ENCODE measurements at regions not wholly inside any gene's neighbourhood (a gene's known extent, or its start where the extent isn't known, plus 50 kb on each side); places are given as distances from the start of the nearest gene placed in this dataset.

GRCh38 chr11:109971184-109971523 is 122.0 kb upstream of the ZC3H12C start:
- no peak for DNase-seq (ENCODE audit: extremely low spot score in 2 of 2)
- no peaks in the 10 kb centered on the region for H3K9me3 ChIP-seq
- intact Hi-C loops (cut with DNase I), result no loop called here
- TF ChIP-seq CTCF (IDR thresholded peaks at IDR 0.05) (no peak), POLR2AphosphoS5 (IDR thresholded peaks at IDR 0.05; ENCODE audit: insufficient read depth in 1 of 2, low read depth in 1 of 2) (no peak)
- H3K4me3 ChIP-seq, result no peak overlapping the region
- no peaks in the 10 kb centered on the region for H3K36me3 ChIP-seq
- no peak overlapping the region for H3K27ac ChIP-seq
- no peaks in the 10 kb centered on the region for H3K27me3 ChIP-seq
- peaks cover 9% of the 10 kb centered on the region for H3K4me1 ChIP-seq

GRCh38 chr11:109972181-109972715 is 120.9 kb upstream of the ZC3H12C start:
- TF ChIP-seq POLR2A (IDR thresholded peaks at IDR 0.05) (no peak), POLR2AphosphoS5 (IDR thresholded peaks at IDR 0.05; ENCODE audit: insufficient read depth in 1 of 2, low read depth in 1 of 2) (no peak), CTCF (IDR thresholded peaks at IDR 0.05) (no peak)
- intact Hi-C loops (cut with DNase I), result no loop called here
- Histone ChIP-seq H3K27me3 (no peaks in the 10 kb centered on the region), H3K4me1 (peaks cover 9% of the 10 kb centered on the region), H3K27ac (no peak overlapping the region), H3K4me3 (no peak overlapping the region), H3K36me3 (no peaks in the 10 kb centered on the region), H3K9me3 (no peaks in the 10 kb centered on the region)
- no peak for DNase-seq (ENCODE audit: extremely low spot score in 2 of 2)

DNA sequence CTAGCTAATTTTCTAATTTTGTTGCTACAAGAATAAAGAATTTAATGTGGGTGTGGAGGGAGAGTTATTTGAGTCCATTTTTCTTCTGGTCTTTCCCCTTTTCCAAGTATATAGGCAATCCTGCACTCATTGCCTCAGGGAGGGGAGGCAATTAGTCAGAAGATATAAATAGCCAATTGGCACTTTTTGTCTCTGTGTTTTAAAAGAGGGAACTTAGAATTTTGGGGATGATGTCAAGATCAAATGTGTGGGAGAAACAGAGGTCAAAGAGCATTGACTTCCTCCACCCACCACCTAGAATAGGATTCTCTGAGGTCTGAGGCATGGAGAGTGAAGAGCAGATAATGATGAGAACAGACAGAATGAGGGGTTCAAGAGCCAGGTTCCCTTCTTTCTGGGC is 120.3 kb upstream of the ZC3H12C start:
- no peak for DNase-seq (ENCODE audit: extremely low spot score in 2 of 2)
- intact Hi-C loops (cut with DNase I), result no loop called here

DNA sequence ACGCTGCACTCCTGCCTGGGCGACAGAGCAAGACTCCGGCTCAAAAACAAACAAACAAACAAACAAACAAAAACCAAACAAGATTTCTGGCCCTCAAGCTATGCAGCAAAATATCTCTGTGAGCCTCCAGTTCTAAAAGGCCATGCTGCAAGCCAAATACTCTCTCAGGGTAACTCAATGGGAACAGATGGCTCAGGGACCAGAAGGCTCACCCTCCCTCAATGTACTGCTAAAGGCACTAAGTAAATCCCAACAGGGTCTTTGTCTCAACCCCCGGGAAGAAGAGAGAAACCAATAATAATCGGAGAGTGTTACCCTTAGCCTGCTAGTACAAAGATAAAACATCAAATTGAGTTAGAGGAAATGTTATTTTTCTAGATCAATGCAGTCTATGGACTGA is 119.7 kb upstream of the ZC3H12C start:
- Histone ChIP-seq H3K27ac (no peak overlapping the region), H3K4me1 (peaks cover 9% of the 10 kb centered on the region), H3K9me3 (no peaks in the 10 kb centered on the region), H3K36me3 (no peaks in the 10 kb centered on the region), H3K27me3 (no peaks in the 10 kb centered on the region), H3K4me3 (no peak overlapping the region)
- DNase-seq (ENCODE audit: extremely low spot score in 2 of 2), result no peak
- intact Hi-C loops (cut with DNase I), result no loop called here
- TF ChIP-seq CTCF (IDR thresholded peaks at IDR 0.05) (no peak), POLR2A (IDR thresholded peaks at IDR 0.05) (no peak), POLR2AphosphoS5 (IDR thresholded peaks at IDR 0.05; ENCODE audit: insufficient read depth in 1 of 2, low read depth in 1 of 2) (no peak)

More for the DNA sequence above, 120.3 kb upstream of the ZC3H12C start:
- no peaks in the 10 kb centered on the region for H3K9me3 ChIP-seq
- no peaks in the 10 kb centered on the region for H3K27me3 ChIP-seq
- peaks cover 9% of the 10 kb centered on the region for H3K4me1 ChIP-seq
- no peaks in the 10 kb centered on the region for H3K36me3 ChIP-seq
- H3K4me3 ChIP-seq, result no peak overlapping the region
- no peak for TF ChIP-seq CTCF (IDR thresholded peaks at IDR 0.05)
- TF ChIP-seq POLR2A (IDR thresholded peaks at IDR 0.05), result no peak
- TF ChIP-seq POLR2AphosphoS5 (IDR thresholded peaks at IDR 0.05; ENCODE audit: insufficient read depth in 1 of 2, low read depth in 1 of 2), result no peak
- no peak overlapping the region for H3K27ac ChIP-seq

DNA sequence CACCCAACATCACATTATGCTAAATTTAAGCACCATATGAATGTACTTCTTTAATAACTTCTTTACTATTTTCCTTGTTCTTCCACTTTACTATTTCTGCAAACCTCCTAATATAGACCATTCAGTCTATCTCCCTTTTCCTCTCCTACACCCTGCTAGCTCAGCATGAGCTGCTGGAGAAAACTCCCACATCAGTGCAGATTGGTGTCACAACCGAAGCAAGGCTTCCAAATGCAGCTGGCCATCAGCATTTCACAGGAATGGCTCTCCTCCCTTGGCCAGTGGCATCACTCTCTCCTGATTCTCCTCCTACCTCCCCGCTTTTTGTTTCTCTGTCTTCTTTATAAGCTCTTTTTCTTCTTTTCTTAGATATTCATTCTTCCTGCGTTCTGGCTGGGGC is 118.7 kb upstream of the ZC3H12C start:
- Histone ChIP-seq H3K9me3 (no peaks in the 10 kb centered on the region), H3K27me3 (no peaks in the 10 kb centered on the region), H3K4me3 (no peak overlapping the region), H3K4me1 (peaks cover 9% of the 10 kb centered on the region), H3K27ac (no peak overlapping the region), H3K36me3 (no peaks in the 10 kb centered on the region)
- no peak for DNase-seq (ENCODE audit: extremely low spot score in 2 of 2)
- TF ChIP-seq POLR2A (IDR thresholded peaks at IDR 0.05) (no peak), POLR2AphosphoS5 (IDR thresholded peaks at IDR 0.05; ENCODE audit: insufficient read depth in 1 of 2, low read depth in 1 of 2) (no peak), CTCF (IDR thresholded peaks at IDR 0.05) (no peak)
- intact Hi-C loops (cut with DNase I), result no loop called here
